ENCODE measurements at regions not wholly inside any gene's neighbourhood (a gene's known extent, or its start where the extent isn't known, plus 50 kb on each side); places are given as distances from the start of the nearest gene placed in this dataset.

GRCh38 chr14:30284808-30285207 lies 274.1 kb upstream of the G2E3 start:
- TF ChIP-seq, protein P1, sequence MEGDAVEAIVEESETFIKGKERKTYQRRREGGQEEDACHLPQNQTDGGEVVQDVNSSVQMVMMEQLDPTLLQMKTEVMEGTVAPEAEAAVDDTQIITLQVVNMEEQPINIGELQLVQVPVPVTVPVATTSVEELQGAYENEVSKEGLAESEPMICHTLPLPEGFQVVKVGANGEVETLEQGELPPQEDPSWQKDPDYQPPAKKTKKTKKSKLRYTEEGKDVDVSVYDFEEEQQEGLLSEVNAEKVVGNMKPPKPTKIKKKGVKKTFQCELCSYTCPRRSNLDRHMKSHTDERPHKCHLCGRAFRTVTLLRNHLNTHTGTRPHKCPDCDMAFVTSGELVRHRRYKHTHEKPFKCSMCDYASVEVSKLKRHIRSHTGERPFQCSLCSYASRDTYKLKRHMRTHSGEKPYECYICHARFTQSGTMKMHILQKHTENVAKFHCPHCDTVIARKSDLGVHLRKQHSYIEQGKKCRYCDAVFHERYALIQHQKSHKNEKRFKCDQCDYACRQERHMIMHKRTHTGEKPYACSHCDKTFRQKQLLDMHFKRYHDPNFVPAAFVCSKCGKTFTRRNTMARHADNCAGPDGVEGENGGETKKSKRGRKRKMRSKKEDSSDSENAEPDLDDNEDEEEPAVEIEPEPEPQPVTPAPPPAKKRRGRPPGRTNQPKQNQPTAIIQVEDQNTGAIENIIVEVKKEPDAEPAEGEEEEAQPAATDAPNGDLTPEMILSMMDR (IDR thresholded peaks at IDR 0.05; ENCODE audit: unreplicated experiment in 3 of 3), result no peak
- H3K4me3 Mint-ChIP-seq, result no peak overlapping the region
- peaks cover 2% of the 10 kb centered on the region for H3K9me3 Mint-ChIP-seq
- H3K27me3 Mint-ChIP-seq (ENCODE audit: low read depth), result no peaks in the 10 kb centered on the region
- H3K36me3 Mint-ChIP-seq (ENCODE audit: low read depth), result no peaks in the 10 kb centered on the region
- no peak overlapping the region for H3K27ac Mint-ChIP-seq
- no peaks in the 10 kb centered on the region for H3K4me1 Mint-ChIP-seq

GRCh38 chr14:30287579-30288445 lies 271.1 kb upstream of the G2E3 start:
- Mint-ChIP-seq H3K4me1 (no peaks in the 10 kb centered on the region), H3K27me3 (ENCODE audit: low read depth) (no peaks in the 10 kb centered on the region)

GRCh38 chr14:30290001-30290400 lies 269.0 kb upstream of the G2E3 start:
- Mint-ChIP-seq H3K4me3 (no peak overlapping the region), H3K27me3 (ENCODE audit: low read depth) (no peaks in the 10 kb centered on the region), H3K36me3 (ENCODE audit: low read depth) (no peaks in the 10 kb centered on the region), H3K4me1 (no peaks in the 10 kb centered on the region), H3K27ac (no peak overlapping the region), H3K9me3 (no peaks in the 10 kb centered on the region)
- TF ChIP-seq, protein P1 (IDR thresholded peaks at IDR 0.05; ENCODE audit: unreplicated experiment in 3 of 3), result no peak

More at GRCh38 chr14:30287579-30288445, 271.1 kb upstream of the G2E3 start:
- Mint-ChIP-seq H3K9me3 (no peaks in the 10 kb centered on the region), H3K36me3 (ENCODE audit: low read depth) (no peaks in the 10 kb centered on the region), H3K4me3 (no peak overlapping the region), H3K27ac (no peak overlapping the region)
- TF ChIP-seq, protein P1 (IDR thresholded peaks at IDR 0.05; ENCODE audit: unreplicated experiment in 3 of 3), result no peak

DNA sequence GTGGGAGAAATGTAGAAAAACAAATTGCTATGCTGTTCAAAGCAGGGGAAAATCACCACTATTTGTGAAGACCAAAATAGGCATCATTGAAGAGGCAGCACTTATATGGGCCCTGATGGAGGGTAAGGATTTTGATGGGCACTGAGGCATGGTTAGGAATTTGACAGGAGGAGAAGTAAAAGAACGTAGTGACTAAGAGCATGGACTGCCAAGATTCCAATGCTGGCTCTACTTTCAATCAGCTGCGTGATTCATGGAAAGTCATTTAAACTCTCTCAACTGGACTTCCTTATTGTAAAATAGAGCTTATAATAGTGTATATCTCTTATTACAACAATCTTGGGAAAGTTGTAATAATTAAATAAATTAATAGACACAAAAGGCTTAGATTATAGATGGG lies 267.7 kb upstream of the G2E3 start:
- no peak overlapping the region for H3K4me3 Mint-ChIP-seq
- H3K36me3 Mint-ChIP-seq (ENCODE audit: low read depth), result no peaks in the 10 kb centered on the region
- no peaks in the 10 kb centered on the region for H3K4me1 Mint-ChIP-seq
- TF ChIP-seq, protein P1 (IDR thresholded peaks at IDR 0.05; ENCODE audit: unreplicated experiment in 3 of 3), result no peak
- no peaks in the 10 kb centered on the region for H3K27me3 Mint-ChIP-seq (ENCODE audit: low read depth)
- H3K27ac Mint-ChIP-seq, result no peak overlapping the region
- H3K9me3 Mint-ChIP-seq, result no peaks in the 10 kb centered on the region

- H3K4me3 Mint-ChIP-seq, result no peak overlapping the region
- no peaks in the 10 kb centered on the region for H3K36me3 Mint-ChIP-seq (ENCODE audit: low read depth)
- no peaks in the 10 kb centered on the region for H3K9me3 Mint-ChIP-seq
- no peaks in the 10 kb centered on the region for H3K4me1 Mint-ChIP-seq
- no peaks in the 10 kb centered on the region for H3K27me3 Mint-ChIP-seq (ENCODE audit: low read depth)
- TF ChIP-seq, protein P1 (IDR thresholded peaks at IDR 0.05; ENCODE audit: unreplicated experiment in 3 of 3), result no peak
- H3K27ac Mint-ChIP-seq, result no peak overlapping the region
Measured at GRCh38 chr14:30292541-30292940, 266.4 kb upstream of the G2E3 start.

DNA sequence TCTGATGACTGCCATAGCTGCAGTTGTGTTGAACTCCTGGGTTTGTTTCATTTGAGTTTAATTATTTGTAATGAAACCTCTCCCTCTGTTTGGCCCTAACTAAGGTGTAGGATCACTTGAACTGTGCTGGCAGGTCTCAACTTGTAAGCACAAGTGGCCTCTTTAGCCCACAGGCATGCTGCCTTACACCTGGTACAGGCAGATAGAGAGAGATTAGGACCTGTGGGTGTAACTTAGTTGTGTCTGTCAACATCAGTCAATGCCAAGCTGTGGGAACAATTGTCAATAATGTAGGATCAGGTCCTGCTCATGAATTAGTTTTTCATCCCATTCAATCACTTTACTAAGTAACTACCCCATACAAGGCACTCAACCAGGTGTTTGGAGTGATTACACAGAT lies 263.0 kb upstream of the G2E3 start:
- Mint-ChIP-seq H3K27ac (no peak overlapping the region), H3K9me3 (no peaks in the 10 kb centered on the region), H3K4me3 (no peak overlapping the region), H3K36me3 (ENCODE audit: low read depth) (no peaks in the 10 kb centered on the region), H3K27me3 (ENCODE audit: low read depth) (no peaks in the 10 kb centered on the region), H3K4me1 (no peaks in the 10 kb centered on the region)
- TF ChIP-seq, protein P1 (IDR thresholded peaks at IDR 0.05; ENCODE audit: unreplicated experiment in 3 of 3), result no peak

Measured in nephron (organoid).